Stimulated activated naive CD8-positive, alpha-beta T cell treated with anti-CD3 and anti-CD28 coated beads, Interleukin-15, Interleukin-2, amounts not matched to agents 100 ng/mL and 50 ng/mL, for 24 hours (primary cell): ENCODE measurements at regions not wholly inside any gene's neighbourhood (a gene's known extent, or its start where the extent isn't known, plus 50 kb on each side); places are given as distances from the start of the nearest gene placed in this dataset.

Source experiments
- H3K27ac Mint-ChIP-seq: one replicate; pipeline ENCODE4 v1.8.0; 2021; ENCODE audit warnings: mild to moderate bottlenecking, mixed read lengths
- H3K27me3 Mint-ChIP-seq: one replicate; pipeline ENCODE4 v1.8.0; 2021; ENCODE audit warnings: mixed read lengths
- H3K36me3 Mint-ChIP-seq: one replicate; pipeline ENCODE4 v1.8.0; 2021; ENCODE audit warnings: low read depth, mixed read lengths
- H3K4me1 Mint-ChIP-seq: one replicate; pipeline ENCODE4 v1.8.0; 2021; ENCODE audit warnings: low read depth, mixed read lengths
- H3K4me3 Mint-ChIP-seq: one replicate; pipeline ENCODE4 v1.8.0; 2021; ENCODE audit warnings: mild to moderate bottlenecking, mixed read lengths
- H3K9me3 Mint-ChIP-seq: one replicate; pipeline ENCODE4 v1.8.0; 2021; ENCODE audit warnings: mixed read lengths

- Mint-ChIP-seq H3K9me3 (no peaks in the 10 kb centered on the region), H3K4me1 (no peaks in the 10 kb centered on the region), H3K27ac (no peak overlapping the region), H3K36me3 (no peaks in the 10 kb centered on the region), H3K27me3 (no peaks in the 10 kb centered on the region), H3K4me3 (no peak overlapping the region)
Observed at GRCh38 chr2:120469426-120469825, 123.5 kb downstream of the INHBB start.

- Mint-ChIP-seq H3K27ac (no peak overlapping the region), H3K36me3 (no peaks in the 10 kb centered on the region), H3K4me3 (no peak overlapping the region), H3K4me1 (no peaks in the 10 kb centered on the region), H3K9me3 (no peaks in the 10 kb centered on the region), H3K27me3 (no peaks in the 10 kb centered on the region)
Observed at GRCh38 chr2:120470041-120470965, 124.4 kb downstream of the INHBB start.

- Mint-ChIP-seq H3K27ac (no peak overlapping the region), H3K36me3 (no peaks in the 10 kb centered on the region), H3K27me3 (no peaks in the 10 kb centered on the region), H3K4me1 (no peaks in the 10 kb centered on the region), H3K9me3 (no peaks in the 10 kb centered on the region), H3K4me3 (no peak overlapping the region)
Observed at GRCh38 chr2:120471166-120471565, 125.2 kb downstream of the INHBB start.

- no peaks in the 10 kb centered on the region for H3K36me3 Mint-ChIP-seq
- no peaks in the 10 kb centered on the region for H3K4me1 Mint-ChIP-seq
- H3K27ac Mint-ChIP-seq: no peak overlapping the region
- no peaks in the 10 kb centered on the region for H3K27me3 Mint-ChIP-seq
- H3K9me3 Mint-ChIP-seq: no peaks in the 10 kb centered on the region
- no peak overlapping the region for H3K4me3 Mint-ChIP-seq
Observed at GRCh38 chr2:120472031-120472430, 126.1 kb downstream of the INHBB start.

- Mint-ChIP-seq H3K27me3 (no peaks in the 10 kb centered on the region), H3K9me3 (no peaks in the 10 kb centered on the region), H3K4me1 (no peaks in the 10 kb centered on the region), H3K36me3 (no peaks in the 10 kb centered on the region), H3K27ac (no peak overlapping the region), H3K4me3 (no peak overlapping the region)
Observed at GRCh38 chr2:120472891-120473309, 127.0 kb downstream of the INHBB start.

GRCh38 chr2:120473522-120474271 is 127.8 kb downstream of the INHBB start:
- no peaks in the 10 kb centered on the region for H3K4me1 Mint-ChIP-seq
- no peaks in the 10 kb centered on the region for H3K27me3 Mint-ChIP-seq
- H3K27ac Mint-ChIP-seq: no peak overlapping the region
- H3K4me3 Mint-ChIP-seq: no peak overlapping the region
- H3K36me3 Mint-ChIP-seq: no peaks in the 10 kb centered on the region
- no peaks in the 10 kb centered on the region for H3K9me3 Mint-ChIP-seq

GRCh38 chr2:120474486-120474885 is 128.6 kb downstream of the INHBB start:
- Mint-ChIP-seq H3K4me3 (no peak overlapping the region), H3K27me3 (no peaks in the 10 kb centered on the region), H3K27ac (no peak overlapping the region), H3K9me3 (no peaks in the 10 kb centered on the region), H3K4me1 (no peaks in the 10 kb centered on the region), H3K36me3 (no peaks in the 10 kb centered on the region)

- no peaks in the 10 kb centered on the region for H3K27me3 Mint-ChIP-seq
- no peaks in the 10 kb centered on the region for H3K36me3 Mint-ChIP-seq
- H3K4me1 Mint-ChIP-seq: no peaks in the 10 kb centered on the region
- H3K27ac Mint-ChIP-seq: no peak overlapping the region
- no peak overlapping the region for H3K4me3 Mint-ChIP-seq
- no peaks in the 10 kb centered on the region for H3K9me3 Mint-ChIP-seq
Observed at GRCh38 chr2:120476141-120476540, 130.2 kb downstream of the INHBB start.

GRCh38 chr2:120477198-120477597 is 131.3 kb downstream of the INHBB start:
- Mint-ChIP-seq H3K36me3 (no peaks in the 10 kb centered on the region), H3K4me3 (no peak overlapping the region), H3K4me1 (no peaks in the 10 kb centered on the region), H3K27ac (no peak overlapping the region), H3K27me3 (no peaks in the 10 kb centered on the region), H3K9me3 (no peaks in the 10 kb centered on the region)

GRCh38 chr2:120477831-120478481 is 132.0 kb downstream of the INHBB start:
- Mint-ChIP-seq H3K27ac (no peak overlapping the region), H3K4me3 (no peak overlapping the region), H3K9me3 (no peaks in the 10 kb centered on the region), H3K36me3 (no peaks in the 10 kb centered on the region), H3K4me1 (no peaks in the 10 kb centered on the region), H3K27me3 (no peaks in the 10 kb centered on the region)

- Mint-ChIP-seq H3K27ac (no peak overlapping the region), H3K36me3 (no peaks in the 10 kb centered on the region), H3K4me1 (no peaks in the 10 kb centered on the region), H3K27me3 (no peaks in the 10 kb centered on the region), H3K9me3 (no peaks in the 10 kb centered on the region), H3K4me3 (no peak overlapping the region)
Observed at GRCh38 chr2:120480346-120480902, 134.5 kb downstream of the INHBB start.

- Mint-ChIP-seq H3K27ac (no peak overlapping the region), H3K4me1 (no peaks in the 10 kb centered on the region), H3K4me3 (no peak overlapping the region), H3K27me3 (no peaks in the 10 kb centered on the region), H3K36me3 (no peaks in the 10 kb centered on the region), H3K9me3 (no peaks in the 10 kb centered on the region)
Observed at GRCh38 chr2:120480903-120481445, 135.0 kb downstream of the INHBB start.

- Mint-ChIP-seq H3K9me3 (no peaks in the 10 kb centered on the region), H3K27me3 (no peaks in the 10 kb centered on the region), H3K4me3 (no peak overlapping the region), H3K4me1 (no peaks in the 10 kb centered on the region), H3K36me3 (no peaks in the 10 kb centered on the region), H3K27ac (no peak overlapping the region)
Observed at GRCh38 chr2:120481446-120482194, 135.7 kb downstream of the INHBB start.

GRCh38 chr2:120482334-120482733 is 136.4 kb downstream of the INHBB start:
- Mint-ChIP-seq H3K9me3 (no peaks in the 10 kb centered on the region), H3K4me3 (no peak overlapping the region), H3K36me3 (no peaks in the 10 kb centered on the region), H3K4me1 (no peaks in the 10 kb centered on the region), H3K27ac (no peak overlapping the region), H3K27me3 (no peaks in the 10 kb centered on the region)
